SK-N-SH (cell line): ENCODE measurements at regions not wholly inside any gene's neighbourhood (a gene's known extent, or its start where the extent isn't known, plus 50 kb on each side); places are given as distances from the start of the nearest gene placed in this dataset.
A peak's percentile ranks its signal among the peaks of the same experiment; 100 is the strongest.

Experiments used
- CTCF ChIA-PET: fragments of 300-600, 350-600 bp; formaldehyde crosslinking; extraction: SDS; loops from one replicate; lab custom pipeline; 2021; lab: Yijun Ruan, JAX
- POLR2A ChIA-PET: fragments of 350-600 bp; sonication (Branson Sonifier 250); formaldehyde crosslinking; extraction: SDS; loops from one replicate; lab custom pipeline; 2020; ENCODE audit warnings: antibody characterized with exemption, inconsistent platforms; lab: Yijun Ruan, JAX
- DNase-seq: peaks from one replicate; pipeline ENCODE4 v3.0.0; 2012
- H2AFZ ChIP-seq: fragments of 200-600 bp; sonication (generic); 2 replicates; pipeline ENCODE4 v1.8.1; 2016; ENCODE audit warnings: antibody characterized with exemption, mild to moderate bottlenecking, low read depth
- H3F3A ChIP-seq: fragments of 200-600 bp; sonication (generic); replicated peaks from 2 replicates; pipeline ENCODE3; 2016; ENCODE audit warnings: antibody characterized with exemption, mild to moderate bottlenecking; ENCODE audit not compliant: insufficient read depth
- H3K27ac ChIP-seq, 2 experiments: fragments of 200-500 bp in 1 of 2; fragments of 200-600 bp in 1 of 2; sonication (Bioruptor generic) in 1 of 2; sonication (generic), shearing (Covaris generic) in 1 of 2; 2 replicates each; pipeline versions ENCODE4 v1.5.1 to v1.6.1; 2014 to 2016; ENCODE audit warnings: low read depth in 2 of 2, inconsistent platforms in 1 of 2, low read length in 1 of 2, mild to moderate bottlenecking in 1 of 2, mixed read lengths in 1 of 2
- H3K27me3 ChIP-seq: fragments of 200-600 bp; sonication (generic), shearing (Covaris generic); 2 replicates; pipeline ENCODE4 v1.6.1; 2016; ENCODE audit warnings: mixed run types; ENCODE audit not compliant: insufficient read depth
- H3K36me3 ChIP-seq, 2 experiments: fragments of 200-500 bp in 1 of 2; fragments of 200-600 bp in 1 of 2; sonication (Bioruptor generic) in 1 of 2; sonication (generic) in 1 of 2; replicated peaks in 1 of 2; 2 replicates each; pipeline versions ENCODE3 to v1.5.1; 2014 to 2016; ENCODE audit warnings: low read length in 1 of 2, mild to moderate bottlenecking in 1 of 2; ENCODE audit not compliant: insufficient read depth in 2 of 2, control insufficient read depth in 1 of 2
- H3K4me1 ChIP-seq, 2 experiments: fragments of 200-500 bp in 1 of 2; fragments of 200-600 bp in 1 of 2; sonication (Bioruptor generic) in 1 of 2; sonication (generic), shearing (Covaris generic) in 1 of 2; 2 replicates each; pipeline versions ENCODE4 v1.5.1 to v1.6.1; 2014 to 2016; ENCODE audit warnings: low read depth in 1 of 2, low read length in 1 of 2, mixed run types in 1 of 2; ENCODE audit not compliant: insufficient read depth in 2 of 2, control insufficient read depth in 1 of 2
- H3K4me2 ChIP-seq: fragments of 200-600 bp; sonication (generic), shearing (Covaris generic); 2 replicates; pipeline ENCODE4 v1.6.1; 2017; ENCODE audit warnings: mixed run types
- H3K4me3 ChIP-seq, 2 experiments: fragments of 200-500 bp in 1 of 2; fragments of 200-600 bp in 1 of 2; sonication (Bioruptor generic) in 1 of 2; sonication (generic), shearing (Covaris generic) in 1 of 2; 2 replicates each; pipeline versions ENCODE4 v1.5.1 to v1.8.1; 2014 to 2016; ENCODE audit warnings: low read depth in 2 of 2, inconsistent platforms in 1 of 2, low read length in 1 of 2, mild to moderate bottlenecking in 1 of 2, mixed read lengths in 1 of 2, moderate library complexity in 1 of 2
- H3K79me2 ChIP-seq: fragments of 200-600 bp; sonication (generic); 2 replicates; pipeline ENCODE4 v1.8.1; 2017; ENCODE audit warnings: mild to moderate bottlenecking; ENCODE audit not compliant: insufficient read depth
- H3K9ac ChIP-seq: fragments of 200-600 bp; sonication (generic); 2 replicates; pipeline ENCODE4 v1.6.1; 2017; ENCODE audit warnings: mixed run types
- H3K9me2 ChIP-seq: fragments of 200-600 bp; sonication (generic); 2 replicates; pipeline ENCODE4 v1.6.1; 2017; ENCODE audit warnings: mixed run types
- H3K9me3 ChIP-seq: fragments of 200-600 bp; sonication (generic); 2 replicates; pipeline ENCODE4 v1.6.1; 2017; ENCODE audit warnings: mixed run types, mild to moderate bottlenecking, moderate library complexity
- H4K20me1 ChIP-seq: fragments of 200-600 bp; sonication (generic); 2 replicates; pipeline ENCODE4 v1.6.1; 2017; ENCODE audit warnings: mild to moderate bottlenecking, mixed run types; ENCODE audit not compliant: insufficient read depth
- CHD2 ChIP-seq: fragments of 150-350 bp; IDR thresholded peaks from 2 replicates; pipeline ENCODE4 v1.6.1; 2018; ENCODE audit warnings: low read length; ENCODE audit not compliant: partially characterized antibody
- EP300 ChIP-seq, 2 experiments: IDR thresholded peaks; 2 replicates each; pipeline versions ENCODE4 v1.4.0 to v1.6.1; 2012; ENCODE audit warnings: borderline replicate concordance in 1 of 2, low read depth in 1 of 2, low read length in 1 of 2
- FOSL2 ChIP-seq: IDR thresholded peaks from 2 replicates; pipeline ENCODE4 v1.4.0; 2012; ENCODE audit warnings: low read depth, mild to moderate bottlenecking, moderate library complexity, borderline replicate concordance
- FOXJ3 ChIP-seq: sonication (generic); formaldehyde crosslinking; IDR thresholded peaks from 2 replicates; pipeline ENCODE4 v1.5.1; 2020; ENCODE audit warnings: mild to moderate bottlenecking, missing genetic modification reagents
- JUND ChIP-seq: IDR thresholded peaks from 2 replicates; pipeline ENCODE4 v1.4.0; 2012
- PBX3 ChIP-seq: IDR thresholded peaks from 2 replicates; pipeline ENCODE4; 2012
- POLR2AphosphoS5 ChIP-seq: IDR thresholded peaks from 2 replicates; pipeline ENCODE4 v1.6.1; 2012; ENCODE audit warnings: low read depth, low read length
- SIN3A ChIP-seq: IDR thresholded peaks from 2 replicates; pipeline ENCODE4 v1.6.1; 2012; ENCODE audit warnings: low read depth, mild to moderate bottlenecking, low read length, moderate library complexity, borderline replicate concordance
- SMC3 ChIP-seq: IDR thresholded peaks from 2 replicates; pipeline ENCODE4 v1.6.1; 2012; ENCODE audit warnings: low read depth, low read length, improper control_type of control experiment
- TCF12 ChIP-seq: IDR thresholded peaks from 2 replicates; pipeline ENCODE4 v1.4.0; 2012
- TEAD4 ChIP-seq: IDR thresholded peaks from 2 replicates; pipeline ENCODE4 v1.4.0; 2012; ENCODE audit warnings: mild to moderate bottlenecking, borderline replicate concordance; ENCODE audit not compliant: insufficient read depth
- WGBS: methylation state at CpG from one replicate; pipeline ENCODE4 v1.1.6; 2017; ENCODE audit warnings: low lambda C conversion rate; 5-methylcytosine and 5-hydroxymethylcytosine counted together

GRCh38 chr4:170388255-170388654, 298.5 kb upstream of the AADAT start (continued):
- TF ChIP-seq TEAD4: peak; percentile 93
- TF ChIP-seq, all 33 proteins: peak for 17

- 13% methylated on average over 2 of the region's 2 CpGs for WGBS
- no peak overlapping the region for H3K9ac ChIP-seq
- no peaks in the 10 kb centered on the region for H3K27me3 ChIP-seq
- POLR2A ChIA-PET: no interaction called here
- no peak for DNase-seq
- peaks cover 45% of the 10 kb centered on the region for H3F3A ChIP-seq
- no peaks in the 10 kb centered on the region for H3K9me2 ChIP-seq
- peaks cover 0 to 38% of the 10 kb centered on the region in 2 experiments; a peak in 2 of 4 replicates for H3K4me1 ChIP-seq
- H3K4me2 ChIP-seq: peak overlapping the region; percentile 2; the same call in 1 of the 2 replicates
- no peak for TF ChIP-seq FOXJ3 (CRISPR knock-in tag)
- TF ChIP-seq TEAD4: peak; percentile 59; the same call in 1 of the 2 replicates
- TF ChIP-seq PBX3: peak; percentile 80
- TF ChIP-seq TCF12: peak; percentile 70
- TF ChIP-seq FOSL2: peak; percentile 44; the same call in 1 of the 2 replicates
- TF ChIP-seq EP300 (IDR thresholded peaks at IDR 0.05; ENCODE audit: borderline replicate concordance in 1 of 2, low read depth in 1 of 2, low read length in 1 of 2): peak in 1 of 2 experiments; percentile 47; a peak in 1 of 4 replicates
- TF ChIP-seq SMC3: no peak
- TF ChIP-seq JUND: peak; percentile 37
- no peak for TF ChIP-seq POLR2AphosphoS5
- H3K36me3 ChIP-seq: no peaks in the 10 kb centered on the region
- H3K27ac ChIP-seq: peak overlapping the region in 1 of 2 experiments; percentile 36; a peak in 2 of 4 replicates
- H3K9me3 ChIP-seq: no peaks in the 10 kb centered on the region
- CTCF ChIA-PET: interaction anchor here (1.8 kb wide), 1 partner anchor 127 kb away, joined by 6 read pairs; no protein-coding TSS in a partner anchor
- no peaks in the 10 kb centered on the region for H3K79me2 ChIP-seq
- no peaks in the 10 kb centered on the region for H4K20me1 ChIP-seq
- H2AFZ ChIP-seq: no peak overlapping the region
- no peak overlapping the region for H3K4me3 ChIP-seq
Measured at GRCh38 chr4:170386971-170387370, 297.2 kb upstream of the AADAT start.

- H3K36me3 ChIP-seq: no peaks in the 10 kb centered on the region
- 0 out of 2 replicates have a peak, but pooled peaks have one; percentile 20 for TF ChIP-seq JUND
- no peak for TF ChIP-seq CHD2
- peak; percentile 14; the same call in 1 of the 2 replicates for TF ChIP-seq FOSL2
- peak; percentile 73 for TF ChIP-seq PBX3
- no peak for TF ChIP-seq SIN3A
- H3F3A ChIP-seq: peaks cover 44% of the 10 kb centered on the region
- 5% methylated on average over 6 of the region's 6 CpGs for WGBS
- peaks cover 0 to 34% of the 10 kb centered on the region in 2 experiments; a peak in 2 of 4 replicates for H3K4me1 ChIP-seq
- H3K9me3 ChIP-seq: no peaks in the 10 kb centered on the region
- ChIA-PET CTCF (interaction anchor here (1.8 kb wide), 1 partner anchor 127 kb away, joined by 6 read pairs; no protein-coding TSS in a partner anchor), POLR2A (no interaction called here)
- H3K27ac ChIP-seq: peak overlapping the region in 1 of 2 experiments; percentile 36; a peak in 2 of 4 replicates
- H4K20me1 ChIP-seq: no peaks in the 10 kb centered on the region
- H3K4me3 ChIP-seq: no peak overlapping the region
- H3K79me2 ChIP-seq: no peaks in the 10 kb centered on the region
- no peaks in the 10 kb centered on the region for H3K27me3 ChIP-seq
- DNase-seq: no peak
- H3K9me2 ChIP-seq: no peaks in the 10 kb centered on the region
- no peak overlapping the region for H3K9ac ChIP-seq
- 0 out of 2 replicates have a peak overlapping the region, but pooled peaks have one; percentile 0 for H2AFZ ChIP-seq
- peak overlapping the region; percentile 2; the same call in 1 of the 2 replicates for H3K4me2 ChIP-seq
Measured at GRCh38 chr4:170386511-170386910, 296.8 kb upstream of the AADAT start.
